ENCODE measurements at regions not wholly inside any gene's neighbourhood (a gene's known extent, or its start where the extent isn't known, plus 50 kb on each side); places are given as distances from the start of the nearest gene placed in this dataset.

GRCh38 chr1:34373912-34374311 lies 197.2 kb downstream of the C1orf94 start:
- Histone ChIP-seq H3K9me1 (ENCODE audit: control insufficient read depth, extremely low read depth, insufficient read depth, low read length) (no peaks in the 10 kb centered on the region), H3K79me2 (ENCODE audit: control insufficient read depth, insufficient read depth, low read length) (no peaks in the 10 kb centered on the region), H3K9ac (ENCODE audit: control insufficient read depth, extremely low read depth, insufficient read depth, low read length) (no peak overlapping the region), H3K27ac (ENCODE audit: control insufficient read depth, insufficient read depth, low read length) (no peak overlapping the region), H2AFZ (ENCODE audit: control insufficient read depth, low read length) (no peak overlapping the region), H3K9me3 (ENCODE audit: control insufficient read depth, low read depth, low read length) (no peaks in the 10 kb centered on the region), H3K4me3 (ENCODE audit: control insufficient read depth in 2 of 3, extremely low read depth in 1 of 3, insufficient read depth in 2 of 3, low read depth in 1 of 3, low read length in 3 of 3) (no peak overlapping the region), H4K20me1 (ENCODE audit: control insufficient read depth, extremely low read depth, insufficient read depth, low read length) (no peaks in the 10 kb centered on the region), H3K4me1 (ENCODE audit: control insufficient read depth, extremely low read depth, insufficient read depth, low read length) (no peaks in the 10 kb centered on the region), H3K36me3 (ENCODE audit: control insufficient read depth in 2 of 2, extremely low read depth in 1 of 2, insufficient read depth in 2 of 2, low read length in 2 of 2) (no peaks in the 10 kb centered on the region), H3K27me3 (ENCODE audit: control insufficient read depth, extremely low read depth, insufficient read depth, low read length) (peaks cover 12% of the 10 kb centered on the region), H3K4me2 (ENCODE audit: control insufficient read depth, extremely low read depth, insufficient read depth, low read depth, low read length) (no peak overlapping the region)
- dilution Hi-C loops (cut with MboI; ENCODE audit: extremely low pct_ligation_motif_present, low sequenced_read_pairs), result no loop called here
- DNase-seq (ENCODE audit: low read depth, low spot score) (no peak), FAIRE-seq (no peak)
- no peak for TF ChIP-seq EZH2 (IDR thresholded peaks at IDR 0.05; ENCODE audit: low read length)
- TF ChIP-seq CTCF (optimal IDR thresholded peaks at IDR 0.05 in 1 of 3, IDR thresholded peaks at IDR 0.05 in 1 of 3, conservative IDR thresholded peaks at IDR 0.05 in 1 of 3; ENCODE audit: extremely low read depth in 1 of 3, insufficient read depth in 2 of 3, low read length in 3 of 3), result no peak

- H3K36me3 ChIP-seq (ENCODE audit: control insufficient read depth in 2 of 2, extremely low read depth in 1 of 2, insufficient read depth in 2 of 2, low read length in 2 of 2), result no peaks in the 10 kb centered on the region
- peaks cover 12% of the 10 kb centered on the region for H3K27me3 ChIP-seq (ENCODE audit: control insufficient read depth, extremely low read depth, insufficient read depth, low read length)
- no peaks in the 10 kb centered on the region for H3K9me1 ChIP-seq (ENCODE audit: control insufficient read depth, extremely low read depth, insufficient read depth, low read length)
- H4K20me1 ChIP-seq (ENCODE audit: control insufficient read depth, extremely low read depth, insufficient read depth, low read length), result no peaks in the 10 kb centered on the region
- no peak for TF ChIP-seq CTCF (optimal IDR thresholded peaks at IDR 0.05 in 1 of 3, IDR thresholded peaks at IDR 0.05 in 1 of 3, conservative IDR thresholded peaks at IDR 0.05 in 1 of 3; ENCODE audit: extremely low read depth in 1 of 3, insufficient read depth in 2 of 3, low read length in 3 of 3)
- no peak for TF ChIP-seq EZH2 (IDR thresholded peaks at IDR 0.05; ENCODE audit: low read length)
- H3K27ac ChIP-seq (ENCODE audit: control insufficient read depth, insufficient read depth, low read length), result no peak overlapping the region
- no peaks in the 10 kb centered on the region for H3K4me1 ChIP-seq (ENCODE audit: control insufficient read depth, extremely low read depth, insufficient read depth, low read length)
- H3K79me2 ChIP-seq (ENCODE audit: control insufficient read depth, insufficient read depth, low read length), result no peaks in the 10 kb centered on the region
- H3K9ac ChIP-seq (ENCODE audit: control insufficient read depth, extremely low read depth, insufficient read depth, low read length), result no peak overlapping the region
- no peaks in the 10 kb centered on the region for H3K9me3 ChIP-seq (ENCODE audit: control insufficient read depth, low read depth, low read length)
- dilution Hi-C loops (cut with MboI; ENCODE audit: extremely low pct_ligation_motif_present, low sequenced_read_pairs), result no loop called here
- FAIRE-seq (no peak), DNase-seq (ENCODE audit: low read depth, low spot score) (no peak)
- no peak overlapping the region for H3K4me3 ChIP-seq (ENCODE audit: control insufficient read depth in 2 of 3, extremely low read depth in 1 of 3, insufficient read depth in 2 of 3, low read depth in 1 of 3, low read length in 3 of 3)
- no peak overlapping the region for H2AFZ ChIP-seq (ENCODE audit: control insufficient read depth, low read length)
- H3K4me2 ChIP-seq (ENCODE audit: control insufficient read depth, extremely low read depth, insufficient read depth, low read depth, low read length), result no peak overlapping the region
Measured at GRCh38 chr1:34376531-34376930, 199.8 kb downstream of the C1orf94 start.
